ENCODE measurements at regions not wholly inside any gene's neighbourhood (a gene's known extent, or its start where the extent isn't known, plus 50 kb on each side); places are given as distances from the start of the nearest gene placed in this dataset.

DNA sequence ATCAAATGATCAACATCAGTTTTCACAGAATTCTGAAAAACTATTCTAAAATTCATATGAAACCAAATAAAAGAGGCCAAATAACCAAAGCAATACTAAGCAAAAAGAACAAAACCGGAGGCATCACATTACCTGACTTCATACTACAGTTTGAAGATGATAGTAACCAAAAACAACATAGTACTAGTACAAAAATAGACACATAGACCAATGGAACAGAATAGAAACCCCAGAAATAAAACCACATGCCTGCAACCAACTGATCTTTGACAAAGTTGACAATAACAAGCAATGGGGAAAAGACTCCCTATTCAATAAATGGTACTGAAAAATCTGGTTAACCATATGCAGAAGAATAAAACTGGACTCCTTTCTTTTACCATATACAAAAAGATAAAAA is 75.7 kb upstream of the FXR1 start:
- no peak overlapping the region for H2BK20ac ChIP-seq (ENCODE audit: low read depth, low read length)
- dilution Hi-C loops (cut with HindIII; ENCODE audit: low sequenced_read_pairs, unreplicated experiment), result no loop called here
- BruUV-seq (replicated peaks), result no TSS peak
- H3K14ac ChIP-seq (replicated peaks; ENCODE audit: low read depth, low read length), result no peak overlapping the region
- WGBS, 2 experiments (ENCODE audit: extremely low coverage in 2 of 2, insufficient read length in 1 of 2), result no CpG with 5 or more reads among the region's 1 CpG
- in situ Hi-C loops (cut with MboI; ENCODE audit: low sequenced_read_pairs), result no loop called here
- POLR2A ChIA-PET (ENCODE audit: unreplicated experiment), result no interaction called here
- no peak overlapping the region for H3K4me3 ChIP-seq (ENCODE audit: insufficient read depth, low read depth, low read length)
- no peak overlapping the region for H4K91ac ChIP-seq (ENCODE audit: insufficient read depth, low read depth, low read length)
- H4K5ac ChIP-seq (ENCODE audit: low read depth, low read length), result no peak overlapping the region
- H2BK15ac ChIP-seq (ENCODE audit: low read depth, low read length), result no peak overlapping the region
- H2AK5ac ChIP-seq (ENCODE audit: low read depth, low read length), result no peak overlapping the region
- no peaks in the 10 kb centered on the region for H3K79me1 ChIP-seq (ENCODE audit: low read depth in 1 of 2, low read length in 2 of 2)
- no peaks in the 10 kb centered on the region for H4K20me1 ChIP-seq (ENCODE audit: insufficient read depth, low read length)
- no peak for ATAC-seq (ENCODE audit: low read depth)
- CTCF ChIA-PET, result no interaction called here
- H2AFZ ChIP-seq (replicated peaks; ENCODE audit: low read length, poor library complexity), result no peak overlapping the region
- no peaks in the 10 kb centered on the region for H3K36me3 ChIP-seq (ENCODE audit: control insufficient read depth, insufficient read depth, low read length)
- H3K18ac ChIP-seq (ENCODE audit: low read depth, low read length), result no peak overlapping the region
- H2BK120ac ChIP-seq (ENCODE audit: low read depth, low read length), result no peak overlapping the region
- no peaks in the 10 kb centered on the region for H3K27me3 ChIP-seq (ENCODE audit: control insufficient read depth, insufficient read depth, low read length)
- no peak overlapping the region for H4K8ac ChIP-seq (ENCODE audit: low read depth in 2 of 2, low read length in 2 of 2)
- no peak overlapping the region for H3K4ac ChIP-seq (ENCODE audit: low read depth, low read length)
- TF ChIP-seq NFE2L2 (IDR thresholded peaks at IDR 0.05; ENCODE audit: low read depth, low read length) (no peak), CEBPB (IDR thresholded peaks at IDR 0.05; ENCODE audit: low read depth, low read length) (no peak), MXI1 (IDR thresholded peaks at IDR 0.05; ENCODE audit: borderline replicate concordance, low read depth, low read length) (no peak), POLR2A (IDR thresholded peaks at IDR 0.05; ENCODE audit: low read depth, low read length) (no peak), MAZ (IDR thresholded peaks at IDR 0.05; ENCODE audit: borderline replicate concordance, low read depth, low read length) (no peak), RFX5 (IDR thresholded peaks at IDR 0.05; ENCODE audit: low read depth, low read length) (no peak), RCOR1 (IDR thresholded peaks at IDR 0.05; ENCODE audit: insufficient replicate concordance, low read length) (no peak), CTCF (conservative IDR thresholded peaks at IDR 0.05; ENCODE audit: low read depth, low read length) (no peak), CHD1 (IDR thresholded peaks at IDR 0.05; ENCODE audit: low read depth, low read length) (no peak)
- TF ChIP-seq, protein P1, sequence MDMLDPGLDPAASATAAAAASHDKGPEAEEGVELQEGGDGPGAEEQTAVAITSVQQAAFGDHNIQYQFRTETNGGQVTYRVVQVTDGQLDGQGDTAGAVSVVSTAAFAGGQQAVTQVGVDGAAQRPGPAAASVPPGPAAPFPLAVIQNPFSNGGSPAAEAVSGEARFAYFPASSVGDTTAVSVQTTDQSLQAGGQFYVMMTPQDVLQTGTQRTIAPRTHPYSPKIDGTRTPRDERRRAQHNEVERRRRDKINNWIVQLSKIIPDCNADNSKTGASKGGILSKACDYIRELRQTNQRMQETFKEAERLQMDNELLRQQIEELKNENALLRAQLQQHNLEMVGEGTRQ (IDR thresholded peaks at IDR 0.05; ENCODE audit: low read depth, low read length), result no peak
- TF ChIP-seq, protein P2, sequence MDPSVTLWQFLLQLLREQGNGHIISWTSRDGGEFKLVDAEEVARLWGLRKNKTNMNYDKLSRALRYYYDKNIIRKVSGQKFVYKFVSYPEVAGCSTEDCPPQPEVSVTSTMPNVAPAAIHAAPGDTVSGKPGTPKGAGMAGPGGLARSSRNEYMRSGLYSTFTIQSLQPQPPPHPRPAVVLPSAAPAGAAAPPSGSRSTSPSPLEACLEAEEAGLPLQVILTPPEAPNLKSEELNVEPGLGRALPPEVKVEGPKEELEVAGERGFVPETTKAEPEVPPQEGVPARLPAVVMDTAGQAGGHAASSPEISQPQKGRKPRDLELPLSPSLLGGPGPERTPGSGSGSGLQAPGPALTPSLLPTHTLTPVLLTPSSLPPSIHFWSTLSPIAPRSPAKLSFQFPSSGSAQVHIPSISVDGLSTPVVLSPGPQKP (IDR thresholded peaks at IDR 0.05; ENCODE audit: borderline replicate concordance, low read depth, low read length), result no peak
- no peaks in the 10 kb centered on the region for H3K9me3 ChIP-seq (ENCODE audit: control insufficient read depth, insufficient read depth, low read length)
- DNase-seq, result no peak
- intact Hi-C loops (cut with micrococcal nuclease), result no loop called here
- no peaks in the 10 kb centered on the region for H3K9me1 ChIP-seq (ENCODE audit: insufficient read depth, low read length)
- no peak overlapping the region for H3K9ac ChIP-seq (ENCODE audit: low read depth, low read length)
- no peak overlapping the region for H2BK5ac ChIP-seq (ENCODE audit: low read depth, low read length, poor library complexity, severe bottlenecking)
- H3K23ac ChIP-seq (ENCODE audit: low read depth, low read length), result no peak overlapping the region
- H3K4me1 ChIP-seq (ENCODE audit: control insufficient read depth, insufficient read depth, low read length), result no peaks in the 10 kb centered on the region
- H3K56ac ChIP-seq (ENCODE audit: extremely low read depth, insufficient read depth, low read length), result no peak overlapping the region
- no peak overlapping the region for H3K27ac ChIP-seq (ENCODE audit: insufficient read depth, low read length)
- H3K4me2 ChIP-seq (ENCODE audit: low read depth, low read length), result no peak overlapping the region
- H2AK9ac ChIP-seq (replicated peaks; ENCODE audit: low read depth, low read length, poor library complexity), result no peak overlapping the region
